Right atrium auricular region (tissue), 2 donors: ENCODE measurements at regions not wholly inside any gene's neighbourhood (a gene's known extent, or its start where the extent isn't known, plus 50 kb on each side); places are given as distances from the start of the nearest gene placed in this dataset.
"Not testable (repeated sequence)": the region's sequence is repeated elsewhere in the genome, so short reads cannot be mapped to it uniquely, and the experiment has no call there.

Experiments
- DNase-seq: peaks from one replicate; pipeline ENCODE4 v3.0.0-alpha.2; 2019; ENCODE audit warnings: low spot score
- H3K27ac ChIP-seq, 2 donors: fragments of 200-600 bp; sonication (generic); 1 replicate in 1 of 2; 2 replicates in 1 of 2; pipeline ENCODE4 v1.5.1; 2016 to 2019
- H3K27me3 ChIP-seq, 2 donors: fragments of 200-600 bp; sonication (generic); one replicate each; pipeline versions ENCODE4 v1.5.1 to v1.6.0; 2017 to 2019
- H3K36me3 ChIP-seq: fragments of 200-600 bp; sonication (generic); one replicate; pipeline ENCODE4 v1.5.1; 2016
- H3K4me1 ChIP-seq, 2 donors: fragments of 200-600 bp; sonication (generic); one replicate each; pipeline versions ENCODE4 v1.5.1 to v1.6.0; 2017 to 2019
- H3K4me3 ChIP-seq, 2 donors: fragments of 200-600 bp; sonication (generic); 1 replicate in 1 of 2; 2 replicates in 1 of 2; pipeline ENCODE4 v1.5.1; 2017 to 2019; ENCODE audit warnings: mild to moderate bottlenecking in 1 of 2, moderate library complexity in 1 of 2
- H3K9me3 ChIP-seq, 2 donors: fragments of 200-600 bp; sonication (generic); one replicate each; pipeline ENCODE4 v1.5.1; 2019
- CTCF ChIP-seq, 2 donors: fragments of 200-600 bp; sonication (generic); IDR thresholded peaks; one replicate each; pipeline ENCODE4 v1.5.1; 2019; ENCODE audit warnings: antibody characterized with exemption in 2 of 2

- H3K27ac ChIP-seq, result no peak overlapping the region
- no peaks in the 10 kb centered on the region for H3K36me3 ChIP-seq
- H3K9me3 ChIP-seq, result no peaks in the 10 kb centered on the region
- no peak for TF ChIP-seq CTCF (IDR thresholded peaks at IDR 0.05)
- DNase-seq, result no peak
- H3K27me3 ChIP-seq, result no peaks in the 10 kb centered on the region
- peaks cover 0 to 25% of the 10 kb centered on the region in 2 donors for H3K4me1 ChIP-seq
- no peak overlapping the region for H3K4me3 ChIP-seq
These were observed 168.2 kb downstream of the KCNS3 start for GRCh38 chr2:18046558-18047212.

DNA sequence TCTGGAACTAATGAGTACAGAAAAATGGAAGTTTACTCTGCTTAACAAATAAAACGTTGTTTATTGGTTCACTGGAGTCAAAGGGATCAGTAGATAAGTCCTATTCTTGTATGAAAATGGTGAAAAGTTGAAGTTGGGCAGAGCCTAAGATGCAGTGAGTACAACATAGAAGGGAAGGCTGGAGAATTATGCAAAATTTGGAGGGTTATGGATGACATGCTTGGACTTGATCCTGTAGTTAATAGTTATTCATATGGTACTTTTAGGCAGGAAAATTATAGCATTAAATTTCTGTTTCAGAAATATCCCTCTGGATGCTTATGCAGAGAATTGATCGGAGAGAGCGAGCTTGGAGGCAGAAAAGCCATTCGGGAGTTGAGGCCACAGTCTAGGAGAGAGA lies 167.6 kb downstream of the KCNS3 start:
- no peak for TF ChIP-seq CTCF (IDR thresholded peaks at IDR 0.05)
- H3K27ac ChIP-seq, result no peak overlapping the region
- no peaks in the 10 kb centered on the region for H3K9me3 ChIP-seq
- no peak for DNase-seq
- H3K4me3 ChIP-seq, result no peak overlapping the region
- H3K36me3 ChIP-seq, result no peaks in the 10 kb centered on the region
- no peaks in the 10 kb centered on the region for H3K27me3 ChIP-seq
- peaks cover 0 to 25% of the 10 kb centered on the region in 2 donors for H3K4me1 ChIP-seq

GRCh38 chr2:18045230-18045629 lies 166.8 kb downstream of the KCNS3 start:
- no peaks in the 10 kb centered on the region for H3K27me3 ChIP-seq
- H3K9me3 ChIP-seq, result no peaks in the 10 kb centered on the region
- H3K4me3 ChIP-seq, result no peak overlapping the region
- H3K27ac ChIP-seq, result no peak overlapping the region
- H3K4me1 ChIP-seq, result peaks cover 0 to 25% of the 10 kb centered on the region in 2 donors
- no peak for DNase-seq
- TF ChIP-seq CTCF (IDR thresholded peaks at IDR 0.05), result no peak
- no peaks in the 10 kb centered on the region for H3K36me3 ChIP-seq

- H3K4me1 ChIP-seq, H3K27me3 ChIP-seq, DNase-seq, H3K4me3 ChIP-seq, H3K27ac ChIP-seq, H3K36me3 ChIP-seq: not testable (repeated sequence)
- peaks cover 0 to 22% of the 10 kb centered on the region in 2 donors for H3K9me3 ChIP-seq
These were observed 138.9 kb downstream of the KCNS3 start for GRCh38 chr2:18017381-18017780.

DNA sequence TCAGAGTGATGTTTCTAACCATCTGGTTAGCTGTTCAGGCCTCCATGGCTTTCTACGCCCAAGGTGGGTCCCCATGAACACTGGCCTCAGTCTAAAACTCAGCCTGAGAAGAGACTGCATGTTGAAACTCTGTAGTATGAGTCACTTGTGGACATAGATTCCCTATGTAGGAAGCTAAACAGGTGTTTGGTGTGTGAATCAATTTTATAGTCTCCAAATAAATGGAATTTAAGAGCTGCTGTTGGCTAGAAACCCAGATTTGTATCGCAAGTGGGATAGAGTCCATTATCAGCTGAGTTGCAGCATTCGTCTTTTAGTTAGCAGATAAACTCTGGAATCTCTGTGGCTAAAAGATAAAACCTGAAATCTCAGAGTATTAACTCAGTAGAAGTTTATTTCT lies 131.4 kb downstream of the KCNS3 start:
- no peak for TF ChIP-seq CTCF (IDR thresholded peaks at IDR 0.05)
- H3K27ac ChIP-seq, result no peak overlapping the region
- H3K4me1 ChIP-seq, result no peaks in the 10 kb centered on the region
- peaks cover 0 to 4% of the 10 kb centered on the region in 2 donors for H3K9me3 ChIP-seq
- no peaks in the 10 kb centered on the region for H3K36me3 ChIP-seq
- no peaks in the 10 kb centered on the region for H3K27me3 ChIP-seq
- no peak overlapping the region for H3K4me3 ChIP-seq
- DNase-seq, result no peak

- Histone ChIP-seq H3K36me3 (no peaks in the 10 kb centered on the region), H3K27me3 (no peaks in the 10 kb centered on the region), H3K4me3 (no peak overlapping the region), H3K27ac (no peak overlapping the region), H3K4me1 (no peaks in the 10 kb centered on the region), H3K9me3 (peaks cover 0 to 4% of the 10 kb centered on the region in 2 donors)
- TF ChIP-seq CTCF (IDR thresholded peaks at IDR 0.05), result no peak
- no peak for DNase-seq
These were observed 126.9 kb downstream of the KCNS3 start for GRCh38 chr2:18005411-18005810.
